Common myeloid progenitor, CD34-positive (primary cell): ENCODE measurements at regions not wholly inside any gene's neighbourhood (a gene's known extent, or its start where the extent isn't known, plus 50 kb on each side); places are given as distances from the start of the nearest gene placed in this dataset.

Experiments used
- CTCF ChIA-PET: fragments of 350-600 bp; sonication (Branson Sonifier 250); formaldehyde crosslinking; loops from one replicate; lab custom pipeline; 2021; ENCODE audit warnings: antibody characterized with exemption; lab: Charles Lee
- POLR2A ChIA-PET: fragments of 350-600 bp; sonication (Branson Sonifier 250); formaldehyde crosslinking; loops from one replicate; lab custom pipeline; 2021; ENCODE audit warnings: antibody characterized with exemption; lab: Charles Lee
- DNase-seq, 3 donors: peaks; one replicate each; pipeline versions ENCODE4 v3.0.0 to v3.0.0-alpha.2; 2013
- H3K27ac ChIP-seq, 2 experiments: 1 replicate in 1 of 2; 2 replicates in 1 of 2; pipeline ENCODE4 v1.7.0; 2013; ENCODE audit warnings: inconsistent platforms in 2 of 2, low read length in 2 of 2, mild to moderate bottlenecking in 2 of 2, low read depth in 1 of 2, moderate library complexity in 1 of 2; ENCODE audit not compliant: severe bottlenecking in 2 of 2, insufficient read depth in 1 of 2, poor library complexity in 1 of 2
- H3K27me3 ChIP-seq, 5 experiments: replicated peaks in 2 of 5; 1 replicate in 3 of 5; 2 replicates in 2 of 5; pipeline versions ENCODE4 v1.6.1 to v1.7.0; 2013; ENCODE audit warnings: low read length in 4 of 5, mild to moderate bottlenecking in 2 of 5, moderate library complexity in 2 of 5, inconsistent platforms in 1 of 5; ENCODE audit not compliant: insufficient read depth in 5 of 5, control insufficient read depth in 4 of 5
- H3K36me3 ChIP-seq, 4 experiments: 1 replicate in 2 of 4; 2 replicates in 2 of 4; pipeline versions ENCODE4 v1.6.1 to v1.7.0; 2013; ENCODE audit warnings: low read length in 3 of 4, control low read depth in 1 of 4, mild to moderate bottlenecking in 1 of 4; ENCODE audit not compliant: control insufficient read depth in 4 of 4, insufficient read depth in 4 of 4
- H3K4me1 ChIP-seq, 4 experiments: 1 replicate in 3 of 4; 2 replicates in 1 of 4; pipeline versions ENCODE4 v1.6.1 to v1.7.1; 2013; ENCODE audit warnings: low read length in 3 of 4, mild to moderate bottlenecking in 3 of 4, control low read depth in 1 of 4, inconsistent platforms in 1 of 4, moderate library complexity in 1 of 4; ENCODE audit not compliant: control insufficient read depth in 4 of 4, insufficient read depth in 4 of 4; ENCODE audit errors: control extremely low read depth in 1 of 4
- H3K4me3 ChIP-seq, 7 experiments: 1 replicate in 4 of 7; 2 replicates in 3 of 7; pipeline versions ENCODE4 v1.5.1 to v1.7.0; 2013; ENCODE audit warnings: mild to moderate bottlenecking in 7 of 7, low read length in 6 of 7, moderate library complexity in 6 of 7, inconsistent platforms in 2 of 7, low read depth in 2 of 7, control low read depth in 1 of 7; ENCODE audit not compliant: insufficient read depth in 4 of 7, control insufficient read depth in 1 of 7; ENCODE audit errors: extremely low read depth in 1 of 7
- H3K9me3 ChIP-seq, 5 experiments: 1 replicate in 4 of 5; 2 replicates in 1 of 5; pipeline versions ENCODE4 v1.6.1 to v1.7.1; 2013; ENCODE audit warnings: low read length in 4 of 5, mild to moderate bottlenecking in 2 of 5, inconsistent platforms in 1 of 5, low read depth in 1 of 5, moderate library complexity in 1 of 5; ENCODE audit not compliant: control insufficient read depth in 4 of 5, insufficient read depth in 2 of 5; ENCODE audit errors: control extremely low read depth in 1 of 5
- WGBS: methylation state at CpG from one replicate; pipeline ENCODE4 v1.1.5; 2013; ENCODE audit not compliant: insufficient coverage; 5-methylcytosine and 5-hydroxymethylcytosine counted together

DNA sequence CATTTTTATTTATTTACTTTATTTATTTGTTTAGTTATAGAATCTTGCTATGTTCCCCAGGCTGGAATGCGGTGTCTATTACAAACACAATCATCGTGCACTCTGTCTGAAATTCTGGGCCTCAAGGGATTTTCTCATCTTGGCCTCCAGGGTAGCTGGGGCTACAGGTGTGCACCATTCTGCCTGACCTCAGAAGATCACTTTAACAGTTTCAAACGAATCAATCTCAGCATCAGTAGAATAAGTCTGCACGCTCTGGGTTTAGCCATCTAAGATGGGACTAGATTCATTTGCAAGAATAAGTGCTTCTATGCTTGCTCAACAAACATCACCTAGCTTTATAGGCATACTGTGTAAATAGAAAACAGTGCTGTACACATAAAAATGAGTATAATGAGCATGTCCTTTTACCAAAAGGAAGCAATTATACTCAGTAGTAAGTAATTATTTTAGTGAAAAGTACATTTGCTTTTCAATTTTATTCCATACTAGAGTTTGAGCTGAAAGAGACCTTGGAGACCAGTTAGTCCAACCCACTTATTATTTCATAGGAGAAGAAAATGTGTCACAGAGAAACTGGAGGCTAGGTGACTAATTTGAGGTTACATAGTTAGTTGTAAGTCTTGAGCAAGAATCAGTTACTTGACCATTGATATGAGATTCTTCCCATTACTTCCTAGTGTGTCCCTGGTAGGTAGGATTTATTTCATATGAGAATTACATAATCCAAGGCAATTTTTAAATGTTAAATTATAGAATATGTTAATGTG is 456.5 kb upstream of the LMO3 start:
- CTCF ChIA-PET: no interaction called here
- H3K27ac ChIP-seq: no peak overlapping the region
- H3K4me3 ChIP-seq: no peak overlapping the region
- no peaks in the 10 kb centered on the region for H3K27me3 ChIP-seq
- DNase-seq: no peak
- H3K36me3 ChIP-seq: no peaks in the 10 kb centered on the region
- no peaks in the 10 kb centered on the region for H3K4me1 ChIP-seq
- WGBS: 100% methylated on average over 2 of the region's 4 CpGs
- POLR2A ChIA-PET: no interaction called here
- peaks cover 0 to 1% (median 0%) of the 10 kb centered on the region in 5 experiments for H3K9me3 ChIP-seq

DNA sequence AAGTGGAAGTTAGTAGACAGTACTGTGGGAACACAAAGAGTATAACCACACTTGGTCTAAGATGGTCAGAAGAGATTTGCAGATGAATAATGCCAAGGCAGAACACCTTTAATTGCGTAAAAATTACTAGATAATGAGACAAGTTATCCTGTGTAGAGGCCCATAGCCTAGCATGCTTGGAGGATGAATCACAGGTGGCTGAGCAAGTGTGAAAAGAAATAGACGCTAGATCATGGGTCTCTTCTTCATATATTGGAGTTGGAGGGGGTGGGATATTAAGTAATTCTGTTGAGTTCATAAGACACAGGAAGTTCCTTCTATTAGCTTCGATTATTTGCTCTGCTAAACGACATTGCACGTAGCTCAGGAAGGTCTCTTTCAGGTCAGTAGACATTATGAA is 454.3 kb upstream of the LMO3 start:
- H3K27ac ChIP-seq: no peak overlapping the region
- H3K4me1 ChIP-seq: no peaks in the 10 kb centered on the region
- peaks cover 0 to 1% (median 0%) of the 10 kb centered on the region in 5 experiments for H3K9me3 ChIP-seq
- POLR2A ChIA-PET: no interaction called here
- DNase-seq: no peak
- 85% methylated on average over 5 of the region's 5 CpGs for WGBS
- no peaks in the 10 kb centered on the region for H3K36me3 ChIP-seq
- H3K27me3 ChIP-seq: no peaks in the 10 kb centered on the region
- no peak overlapping the region for H3K4me3 ChIP-seq
- CTCF ChIA-PET: no interaction called here

DNA sequence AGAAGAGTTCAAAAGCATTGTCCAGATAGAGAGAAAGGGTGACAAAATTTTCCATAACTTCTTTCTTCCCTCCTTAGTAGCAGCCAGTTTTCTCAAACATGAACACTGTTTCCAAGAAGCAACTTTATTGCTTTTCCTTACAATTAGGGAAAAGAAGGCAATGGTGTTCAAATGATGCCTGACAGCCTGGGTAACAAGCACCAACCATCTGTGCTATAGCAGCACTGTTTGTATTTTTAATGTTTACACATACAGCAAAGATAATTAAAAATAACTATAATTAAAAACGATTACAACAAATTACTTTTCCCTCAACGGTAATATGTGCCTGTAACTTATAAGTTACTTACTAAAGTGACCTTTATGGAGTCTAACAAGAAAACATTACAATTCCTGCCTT is 450.6 kb upstream of the LMO3 start:
- ChIA-PET POLR2A (no interaction called here), CTCF (no interaction called here)
- H3K27ac ChIP-seq: no peak overlapping the region
- no peaks in the 10 kb centered on the region for H3K4me1 ChIP-seq
- H3K4me3 ChIP-seq: no peak overlapping the region
- H3K9me3 ChIP-seq: peaks cover 0 to 1% (median 0%) of the 10 kb centered on the region in 5 experiments
- no peaks in the 10 kb centered on the region for H3K36me3 ChIP-seq
- no peak for DNase-seq
- WGBS: no CpG with 5 or more reads among the region's 2 CpGs
- H3K27me3 ChIP-seq: no peaks in the 10 kb centered on the region

DNA sequence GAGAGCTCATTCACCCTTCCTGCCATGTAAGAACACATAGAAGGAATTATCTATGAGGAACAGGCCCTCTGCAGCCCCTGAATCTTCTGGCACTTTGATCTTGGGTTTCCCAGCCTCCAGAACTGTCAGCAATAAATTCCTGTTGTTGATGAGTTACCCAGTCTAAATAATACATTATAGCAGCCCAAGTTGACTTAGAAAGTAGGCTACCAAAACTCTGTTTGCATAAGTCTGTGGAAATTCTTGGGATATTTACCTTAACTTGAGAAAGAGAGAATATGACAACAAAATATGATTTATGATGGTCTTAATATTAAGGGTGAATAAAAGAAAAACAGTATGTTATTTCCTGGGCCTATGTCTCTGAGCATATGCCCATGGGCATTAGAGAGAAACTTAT is 433.0 kb upstream of the LMO3 start:
- Histone ChIP-seq H3K9me3 (no peaks in the 10 kb centered on the region), H3K36me3 (no peaks in the 10 kb centered on the region), H3K4me3 (no peak overlapping the region), H3K4me1 (no peaks in the 10 kb centered on the region), H3K27ac (no peak overlapping the region), H3K27me3 (no peaks in the 10 kb centered on the region)
- ChIA-PET POLR2A (no interaction called here), CTCF (no interaction called here)
- DNase-seq: no peak

- H3K9me3 ChIP-seq: no peaks in the 10 kb centered on the region
- H3K27ac ChIP-seq: no peak overlapping the region
- POLR2A ChIA-PET: no interaction called here
- H3K4me3 ChIP-seq: no peak overlapping the region
- no peaks in the 10 kb centered on the region for H3K27me3 ChIP-seq
- no peak for DNase-seq
- no peaks in the 10 kb centered on the region for H3K36me3 ChIP-seq
- no peaks in the 10 kb centered on the region for H3K4me1 ChIP-seq
- WGBS: 100% methylated on average over 3 of the region's 5 CpGs
- CTCF ChIA-PET: no interaction called here
Measured at GRCh38 chr12:17035372-17035771, 429.4 kb upstream of the LMO3 start.

DNA sequence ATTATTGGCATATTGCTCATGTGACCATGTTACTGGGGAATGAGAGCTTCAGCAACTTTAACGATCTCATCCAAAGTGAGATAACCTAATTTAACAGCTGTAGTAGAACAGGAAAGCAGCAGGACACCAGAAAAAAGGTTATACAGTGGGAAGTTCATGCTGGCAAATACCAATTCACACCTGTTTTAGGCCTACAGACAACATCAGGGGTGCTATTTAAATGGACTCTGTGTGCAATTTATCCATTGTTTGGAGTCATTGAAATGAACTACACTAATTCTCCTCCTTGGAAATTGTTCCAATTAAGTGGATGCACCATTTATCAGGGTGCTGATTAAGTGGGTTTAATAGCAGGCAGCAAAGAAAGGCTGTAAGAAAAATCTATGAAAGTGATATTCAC is 424.4 kb upstream of the LMO3 start:
- H3K4me1 ChIP-seq: no peaks in the 10 kb centered on the region
- no peak overlapping the region for H3K27ac ChIP-seq
- no peak overlapping the region for H3K4me3 ChIP-seq
- no peak for DNase-seq
- WGBS: 25% methylated on average over 1 of the region's 1 CpG
- ChIA-PET POLR2A (no interaction called here), CTCF (no interaction called here)
- no peaks in the 10 kb centered on the region for H3K27me3 ChIP-seq
- H3K36me3 ChIP-seq: no peaks in the 10 kb centered on the region
- H3K9me3 ChIP-seq: no peaks in the 10 kb centered on the region

DNA sequence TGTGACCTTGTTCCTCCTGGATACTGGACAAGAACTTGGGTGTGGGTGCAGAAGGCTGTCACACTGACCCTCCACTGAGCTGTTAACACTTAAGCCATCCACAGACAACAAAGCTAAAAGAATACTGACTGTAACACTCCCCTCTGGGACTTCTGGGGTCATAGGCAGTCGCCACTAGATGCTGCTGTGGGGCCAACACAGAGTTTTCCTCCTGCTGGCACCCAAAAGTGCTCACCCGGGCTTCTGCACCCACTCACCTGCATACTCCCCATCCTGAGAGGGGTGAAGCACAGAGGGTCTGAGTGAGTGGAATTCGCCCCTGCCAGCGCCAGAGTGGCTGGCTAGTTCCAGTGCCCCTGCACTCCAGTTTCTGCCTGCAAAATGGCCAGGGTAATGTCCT is 422.4 kb upstream of the LMO3 start:
- no peaks in the 10 kb centered on the region for H3K9me3 ChIP-seq
- H3K4me1 ChIP-seq: no peaks in the 10 kb centered on the region
- 100% methylated on average over 1 of the region's 4 CpGs for WGBS
- H3K27me3 ChIP-seq: no peaks in the 10 kb centered on the region
- no peaks in the 10 kb centered on the region for H3K36me3 ChIP-seq
- no peak for DNase-seq
- H3K27ac ChIP-seq: no peak overlapping the region
- ChIA-PET CTCF (no interaction called here), POLR2A (no interaction called here)
- no peak overlapping the region for H3K4me3 ChIP-seq
